ENCODE measurements at regions not wholly inside any gene's neighbourhood (a gene's known extent, or its start where the extent isn't known, plus 50 kb on each side); places are given as distances from the start of the nearest gene placed in this dataset.
"Not testable (repeated sequence)": the region's sequence is repeated elsewhere in the genome, so short reads cannot be mapped to it uniquely, and the experiment has no call there.

DNA sequence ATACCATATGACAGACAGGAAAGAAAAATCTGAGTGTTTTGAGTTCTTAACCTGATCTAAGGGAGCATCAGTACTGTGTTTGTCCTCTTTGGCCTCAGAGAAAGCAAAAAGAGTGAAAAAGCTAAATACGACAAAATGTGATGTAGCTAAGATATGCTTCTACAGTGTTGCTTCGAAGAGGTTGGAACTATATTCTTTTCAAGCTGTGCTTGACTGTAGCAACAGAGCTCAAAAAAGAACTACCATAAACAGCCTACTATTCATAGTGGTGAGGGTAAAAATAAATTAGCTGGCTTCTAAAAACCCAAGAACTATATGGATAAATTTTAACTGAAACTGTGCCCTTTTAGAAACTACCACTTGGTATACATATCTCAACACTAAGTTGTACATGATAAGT, 881.8 kb upstream of the PCDH10 start:
- DNase-seq = no peak

DNA sequence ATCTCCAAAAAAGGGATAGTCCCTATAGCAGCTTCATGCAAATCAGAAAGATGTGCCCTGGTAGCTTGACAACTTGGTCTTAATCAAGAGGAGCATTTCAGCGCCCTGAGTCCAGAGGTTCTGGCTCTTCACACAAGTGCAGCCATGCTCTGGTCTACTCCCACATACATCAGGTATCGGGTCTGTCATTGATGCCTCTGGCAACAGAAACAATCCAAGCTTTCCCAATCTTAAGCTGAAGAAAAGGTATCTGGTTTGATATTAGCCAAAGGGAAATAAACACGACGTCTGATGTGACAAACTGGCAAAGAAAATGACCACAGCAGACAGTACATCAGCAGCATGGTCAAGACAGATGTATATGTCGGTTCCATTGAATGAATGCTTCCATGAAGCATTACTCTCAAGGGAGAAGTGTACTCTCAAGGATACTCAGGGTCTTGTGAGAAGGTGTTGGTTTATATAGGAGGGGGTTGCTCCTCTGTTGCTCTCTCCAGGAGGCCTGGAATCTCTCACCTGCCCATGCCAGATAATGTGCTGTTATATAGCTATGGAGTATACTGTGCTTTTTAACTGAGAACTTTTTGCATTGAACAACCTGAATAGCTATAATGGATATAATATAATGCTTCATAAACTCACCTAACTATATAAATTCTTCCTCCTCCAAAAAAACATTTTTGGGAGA, 879.6 kb upstream of the PCDH10 start:
- no peak for DNase-seq

DNA sequence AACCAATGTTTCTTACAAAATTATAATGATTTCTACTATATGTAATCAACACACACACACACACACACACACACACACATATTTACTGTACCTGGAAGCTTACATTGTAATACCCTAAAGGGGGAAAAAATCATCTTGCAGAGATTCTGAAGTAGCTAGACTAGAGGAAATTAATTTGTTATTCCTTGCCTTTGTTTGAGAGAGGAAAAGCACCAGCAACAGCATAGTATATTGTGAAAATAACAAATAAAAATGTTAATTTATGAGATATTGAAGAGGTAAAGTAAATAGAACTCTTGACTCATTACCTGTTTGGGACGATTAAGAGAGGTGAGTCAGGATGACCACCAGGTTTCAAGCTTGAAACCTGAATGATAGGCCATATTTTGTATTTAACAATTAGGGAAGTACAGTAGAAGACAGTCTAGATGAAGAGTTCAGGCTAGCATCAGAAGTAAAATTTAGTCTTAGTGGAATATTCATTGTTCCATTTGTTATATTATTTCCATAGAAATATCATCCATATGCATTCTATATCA, 873.4 kb upstream of the PCDH10 start:
- no peak for DNase-seq

DNA sequence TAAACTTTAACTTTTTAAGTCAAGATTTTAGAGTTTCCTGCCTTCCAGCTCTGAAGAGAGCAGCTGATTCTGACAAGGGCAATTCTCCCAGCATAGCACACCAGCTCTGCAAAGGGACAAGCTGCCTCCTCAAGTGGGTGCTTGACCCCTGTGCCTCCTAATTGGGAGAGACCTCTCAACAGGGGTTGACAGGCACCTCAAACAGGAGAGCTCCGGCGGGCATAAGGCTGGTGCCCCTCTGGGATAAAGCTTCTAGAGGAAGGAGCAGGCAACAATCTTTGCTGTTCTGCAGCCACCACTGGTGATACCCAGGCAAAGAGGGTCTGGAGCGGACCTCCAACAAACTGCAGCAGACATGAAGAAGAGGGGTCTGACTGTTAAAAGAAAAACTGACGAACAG, 872.9 kb upstream of the PCDH10 start:
- no peak for DNase-seq

DNA sequence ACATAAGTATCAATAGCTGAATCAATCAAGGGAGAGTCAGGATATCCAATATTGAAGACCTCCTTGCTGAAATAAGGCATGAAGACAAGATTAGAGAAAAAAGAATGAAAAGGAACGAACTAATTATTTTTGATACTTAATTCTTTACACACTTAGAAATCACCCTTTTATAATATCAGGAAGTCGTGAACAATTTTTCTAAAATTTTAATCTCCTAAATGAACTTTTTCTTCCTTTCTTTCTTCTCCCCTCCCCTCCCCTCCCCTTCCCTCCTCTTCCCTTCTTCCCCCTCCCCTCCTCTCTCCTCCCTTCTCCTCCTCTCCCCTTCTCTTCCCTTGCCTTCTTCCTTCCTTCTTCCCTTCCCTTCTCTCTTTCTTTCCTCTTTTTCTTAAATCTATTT, 872.1 kb upstream of the PCDH10 start:
- DNase-seq = no peak

DNA sequence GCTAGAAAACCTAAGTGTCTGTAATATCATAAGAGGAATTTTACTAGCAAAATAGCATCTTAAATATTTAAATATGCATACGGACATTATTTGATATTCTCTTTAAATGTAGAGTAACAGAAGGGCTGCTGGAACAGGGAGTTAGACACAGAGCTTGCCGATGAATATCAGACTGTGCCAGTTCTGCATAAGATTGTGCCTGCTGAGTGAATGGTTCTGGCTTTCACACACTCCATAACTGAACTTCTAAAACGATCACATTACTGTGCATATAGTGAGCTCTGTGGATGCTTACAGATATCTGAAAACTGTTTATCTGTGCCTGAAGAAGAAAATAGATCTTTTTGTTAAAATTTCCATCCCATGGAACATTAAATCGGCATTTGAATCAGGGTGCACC, 867.4 kb upstream of the PCDH10 start:
- DNase-seq = no peak

DNA sequence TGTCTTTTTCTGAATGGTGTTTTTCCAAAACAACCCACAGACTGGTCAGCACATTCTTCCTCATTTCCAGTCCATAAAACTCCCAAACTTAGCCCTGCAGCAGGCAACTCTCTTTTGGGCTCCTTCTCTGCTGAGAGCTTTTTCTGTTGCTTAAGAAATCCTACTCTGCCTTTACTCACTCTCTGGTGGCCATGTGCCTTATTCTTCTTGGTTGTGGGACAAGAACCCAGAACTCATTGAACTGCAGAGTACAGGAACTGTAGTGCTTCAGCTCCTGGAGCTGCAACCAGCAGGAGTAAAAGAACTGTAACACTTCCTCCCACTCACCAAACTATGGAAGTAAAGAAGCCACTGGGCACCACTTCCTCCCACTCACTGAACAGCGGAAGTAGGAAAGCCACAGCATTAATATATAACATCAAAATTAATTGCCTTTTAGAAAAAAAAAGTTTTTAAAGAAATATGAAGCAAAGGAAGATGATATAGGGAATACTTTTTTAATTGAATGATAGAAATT, 864.1 kb upstream of the PCDH10 start:
- DNase-seq = no peak

DNA sequence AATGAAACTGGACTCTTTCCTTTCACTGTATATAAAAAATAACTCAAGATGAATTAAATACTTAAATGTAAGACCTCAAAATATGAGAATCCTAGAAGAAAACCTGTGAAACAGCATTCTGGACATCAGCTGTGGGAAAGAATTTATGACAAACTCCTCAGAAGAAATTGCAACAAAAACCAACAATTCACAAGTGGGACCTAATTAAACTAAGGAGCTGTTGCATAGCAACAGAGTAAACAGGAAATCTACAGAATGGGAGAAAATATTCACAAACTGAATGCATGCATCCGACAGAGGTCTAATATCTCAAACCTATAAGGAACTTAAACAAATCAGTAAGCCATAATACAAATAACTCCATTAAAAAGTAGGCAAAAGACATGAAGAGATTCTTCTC, 851.7 kb upstream of the PCDH10 start:
- peak; percentile 0 for DNase-seq

DNA sequence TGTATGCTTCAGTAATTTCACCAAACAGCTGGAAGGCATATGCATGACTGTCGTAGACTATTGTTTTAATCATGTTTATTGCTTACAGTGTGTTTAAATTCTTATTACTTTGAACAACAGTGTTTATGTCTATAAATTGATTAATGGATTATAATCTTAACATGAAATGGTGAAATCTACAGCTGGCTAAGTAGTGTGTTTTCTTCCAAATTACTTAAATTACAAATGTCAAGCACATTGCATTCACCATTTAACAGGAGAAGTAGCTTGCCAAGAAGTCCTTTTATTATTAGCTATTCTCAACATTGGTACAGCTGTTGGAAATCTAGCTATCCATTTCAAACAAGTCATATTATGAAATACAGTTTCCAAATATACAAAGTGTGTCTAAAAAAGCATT, 849.3 kb upstream of the PCDH10 start:
- DNase-seq = no peak

DNA sequence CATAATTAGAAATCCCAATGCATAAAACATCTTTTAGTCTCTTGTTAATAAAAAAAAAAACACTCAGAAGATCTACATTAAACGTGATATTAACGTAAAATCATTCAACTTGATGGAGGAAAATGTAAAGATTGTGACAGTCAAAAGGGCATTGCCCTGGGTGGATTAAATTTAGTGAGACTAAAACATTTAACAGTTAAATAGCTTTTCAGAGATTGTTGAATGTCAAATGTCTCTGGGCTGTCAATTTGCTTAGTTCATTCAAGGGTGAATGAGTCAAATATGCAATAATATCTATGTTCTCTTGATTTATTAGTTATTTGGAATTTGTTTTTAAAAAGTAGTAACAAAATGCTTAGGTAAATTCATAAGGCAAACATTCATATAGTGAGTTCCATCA, 836.6 kb upstream of the PCDH10 start:
- no peak for DNase-seq

DNA sequence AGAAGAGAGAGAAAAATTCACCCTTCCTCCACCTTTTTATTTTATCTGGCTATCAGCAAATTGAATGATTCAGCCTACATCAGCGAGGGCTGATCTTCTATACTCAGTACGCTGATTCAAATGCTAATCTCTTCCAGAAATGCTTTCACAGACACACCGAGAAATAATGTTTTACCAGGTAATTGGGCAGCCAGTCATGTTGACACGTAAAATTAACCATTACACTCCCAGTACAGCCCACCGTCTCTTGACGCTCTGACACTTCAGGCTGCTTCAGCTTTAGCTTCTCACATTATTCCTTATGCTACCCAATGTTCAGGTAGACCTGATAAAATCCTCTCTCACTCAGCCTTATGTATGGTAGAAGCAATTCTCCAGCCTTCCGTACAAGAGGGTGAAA, 835.2 kb upstream of the PCDH10 start:
- DNase-seq = no peak

DNA sequence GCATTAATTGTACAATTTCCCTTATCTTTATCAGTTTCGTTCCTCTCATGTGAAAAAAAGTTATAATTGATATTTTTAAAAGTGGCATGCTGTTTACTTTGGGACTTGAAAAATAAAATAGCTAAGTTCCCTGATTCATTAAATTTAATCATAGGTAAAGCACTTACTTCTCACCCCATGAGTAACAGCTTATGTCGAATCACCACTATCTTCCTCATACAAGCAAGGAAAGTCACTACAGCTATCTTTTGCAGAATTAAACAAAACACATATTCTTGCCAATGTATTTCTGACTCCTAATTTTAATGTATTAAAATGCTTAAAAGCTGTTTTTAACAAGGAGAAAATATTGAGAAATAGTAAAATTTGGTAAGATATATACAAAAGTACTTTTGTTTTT, 832.4 kb upstream of the PCDH10 start:
- DNase-seq = no peak

DNA sequence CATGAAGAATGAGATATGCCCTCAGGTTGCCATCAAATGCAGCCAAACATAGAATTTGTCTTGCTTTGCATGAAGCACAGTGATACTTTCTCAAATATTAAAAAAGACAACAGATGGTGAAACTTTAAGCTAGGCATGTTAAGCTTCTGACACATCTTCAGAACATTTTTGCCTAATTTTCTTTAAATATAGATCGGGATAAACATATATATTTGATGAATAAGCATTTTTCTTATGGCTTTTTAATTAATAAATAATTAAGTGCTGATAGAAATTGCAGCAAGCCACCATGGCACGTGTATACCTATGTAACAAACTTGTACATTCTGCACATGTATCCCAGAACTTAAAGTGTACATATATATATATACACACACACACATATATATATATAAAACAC, 831.2 kb upstream of the PCDH10 start:
- DNase-seq = no peak

DNA sequence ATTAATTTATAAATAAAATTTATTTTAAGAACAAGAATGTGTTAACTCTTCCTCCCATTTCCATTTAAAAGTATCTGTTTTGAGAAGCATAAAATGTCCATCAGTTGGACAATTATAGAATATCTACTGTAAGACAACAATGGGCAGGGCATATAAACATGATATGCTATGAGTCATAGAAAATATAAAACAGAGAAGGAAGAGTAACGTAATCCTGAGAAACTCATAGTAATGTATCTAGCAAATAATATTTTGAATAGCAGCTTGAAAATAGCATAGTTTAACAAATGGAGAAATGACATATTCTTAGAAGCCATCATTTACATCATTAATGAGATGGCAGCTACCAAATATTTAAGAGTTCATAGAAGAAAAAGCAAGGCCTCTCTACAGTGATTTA, 820.3 kb upstream of the PCDH10 start:
- DNase-seq = no peak

DNA sequence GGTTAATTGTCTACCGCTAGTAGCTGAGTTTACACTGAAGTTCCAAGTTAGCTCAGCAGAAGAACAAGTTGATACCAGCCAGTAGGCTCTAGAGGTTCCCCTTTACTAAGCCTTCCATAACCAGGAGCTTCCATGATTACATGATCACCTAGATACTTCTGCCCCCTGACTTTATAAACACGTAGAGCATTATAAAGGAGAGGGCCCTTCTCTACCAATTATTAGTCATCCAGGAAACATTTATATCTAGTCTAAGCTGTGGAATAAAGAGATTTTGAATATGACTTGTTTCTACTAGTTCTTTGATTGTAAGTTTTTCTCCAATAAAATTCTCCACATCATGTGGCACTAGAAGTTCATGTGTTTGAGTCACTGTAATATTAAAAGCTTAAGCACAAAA, 818.1 kb upstream of the PCDH10 start:
- no peak for DNase-seq

DNA sequence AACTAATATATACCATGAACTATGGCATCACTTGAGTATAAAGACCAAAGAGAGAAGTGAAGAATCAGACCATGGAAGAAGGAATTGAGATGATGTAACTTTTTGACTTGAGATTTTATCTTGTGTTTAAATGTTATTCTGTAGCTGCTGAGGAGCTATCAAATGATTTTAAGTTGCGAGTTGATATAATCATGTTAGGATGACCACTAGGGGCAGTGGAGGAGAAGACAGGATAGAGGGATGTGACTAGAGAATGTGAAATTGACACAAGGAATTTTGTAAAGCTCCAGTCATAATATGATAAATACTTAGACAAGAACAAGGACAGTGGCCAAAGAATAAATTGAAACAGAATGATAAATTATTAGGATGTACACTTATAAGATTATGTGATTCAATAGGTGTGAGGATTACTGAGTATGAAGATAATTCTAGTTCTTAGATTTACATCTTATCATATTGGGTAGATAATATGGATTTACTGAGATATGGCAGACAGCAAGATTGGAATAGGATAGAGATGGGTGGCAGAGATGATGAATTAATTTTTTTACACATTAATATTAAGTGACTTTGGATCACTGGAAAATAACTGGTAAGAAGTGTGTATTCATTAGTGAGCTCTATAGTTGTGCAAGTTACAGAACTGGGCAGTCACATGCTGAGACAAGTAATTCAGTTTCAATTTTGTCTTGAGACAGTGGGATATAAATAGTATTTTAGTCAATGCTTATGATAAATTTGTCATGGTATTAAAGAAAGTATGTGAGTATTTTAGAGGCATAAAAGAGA, 816.0 kb upstream of the PCDH10 start:
- DNase-seq = no peak

DNA sequence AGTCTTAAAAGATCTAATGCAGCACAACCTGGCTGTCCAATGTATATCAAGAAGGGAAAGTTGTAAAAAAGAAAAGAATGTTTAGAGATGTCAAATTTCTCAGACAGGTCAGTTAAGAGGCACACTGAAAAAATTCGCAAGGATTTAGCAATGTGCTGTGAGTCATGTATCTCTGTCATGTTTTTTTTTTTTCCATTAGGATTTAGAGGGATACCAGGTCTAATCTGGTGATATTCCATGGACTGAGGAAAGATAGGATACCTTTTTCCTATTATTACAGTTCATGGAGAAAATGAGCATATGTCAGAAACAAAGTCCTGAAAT, 815.4 kb upstream of the PCDH10 start:
- DNase-seq = no peak

DNA sequence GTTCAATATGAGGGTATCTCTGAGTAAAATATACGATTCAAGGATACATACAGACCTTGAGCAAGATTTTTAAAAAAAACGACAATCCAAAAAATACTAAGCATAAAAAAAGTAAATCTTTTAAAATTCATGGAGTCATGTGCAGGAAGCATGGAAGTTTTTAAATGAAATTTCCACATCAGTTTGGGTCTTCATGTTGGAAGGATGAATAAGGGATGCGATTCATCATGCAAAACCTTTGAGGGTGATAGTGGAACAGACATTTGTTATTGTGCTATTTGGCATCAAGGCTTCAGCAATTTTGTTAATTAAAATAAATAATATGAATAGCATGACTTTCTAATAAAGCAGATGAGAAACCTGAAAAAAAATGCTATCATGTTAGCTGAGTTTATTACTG, 815.0 kb upstream of the PCDH10 start:
- no peak for DNase-seq

DNA sequence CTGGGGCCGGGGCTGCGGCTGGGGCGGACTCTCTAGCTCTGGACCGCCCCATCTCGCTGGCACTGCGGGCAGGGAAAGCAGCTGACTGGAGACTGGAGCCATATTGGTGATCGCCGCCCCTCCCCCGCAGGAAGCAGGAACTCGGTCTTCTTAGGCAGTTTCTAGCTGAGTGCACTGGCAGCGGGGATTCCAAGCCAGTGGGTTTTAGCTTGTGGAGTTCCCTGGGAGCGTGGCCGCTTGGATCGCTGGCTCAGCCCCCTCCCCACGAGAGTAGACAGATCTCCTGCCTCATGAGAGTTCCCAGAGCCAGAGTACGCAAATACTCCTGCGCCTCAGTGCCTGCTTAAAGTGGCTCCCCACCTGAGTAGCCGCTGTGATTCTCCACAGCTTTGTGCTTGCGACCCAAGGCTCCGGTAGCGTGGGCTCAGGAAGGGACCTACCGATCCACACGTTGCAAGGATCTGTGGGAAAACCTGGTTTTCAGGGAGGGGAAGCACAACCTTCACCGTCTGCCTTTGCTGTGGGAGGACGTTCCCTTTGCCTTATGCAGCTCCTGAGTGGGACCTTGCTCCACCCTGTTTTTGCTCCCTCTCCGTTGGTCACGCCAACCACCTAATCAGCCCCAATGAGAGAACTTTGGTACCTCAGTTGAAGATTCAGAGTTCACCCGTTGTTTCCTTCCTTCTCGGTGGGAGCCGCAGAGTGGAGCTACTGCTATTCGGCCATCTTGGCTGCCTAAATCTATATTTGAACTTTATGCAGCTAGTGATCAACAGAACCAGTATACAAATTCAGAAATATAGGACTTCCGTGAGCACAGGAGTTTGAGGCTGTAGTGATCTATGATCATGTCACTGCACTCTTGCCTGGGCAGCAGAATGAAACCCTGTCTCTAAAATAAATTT, 803.9 kb upstream of the PCDH10 start:
- DNase-seq = no peak

DNA sequence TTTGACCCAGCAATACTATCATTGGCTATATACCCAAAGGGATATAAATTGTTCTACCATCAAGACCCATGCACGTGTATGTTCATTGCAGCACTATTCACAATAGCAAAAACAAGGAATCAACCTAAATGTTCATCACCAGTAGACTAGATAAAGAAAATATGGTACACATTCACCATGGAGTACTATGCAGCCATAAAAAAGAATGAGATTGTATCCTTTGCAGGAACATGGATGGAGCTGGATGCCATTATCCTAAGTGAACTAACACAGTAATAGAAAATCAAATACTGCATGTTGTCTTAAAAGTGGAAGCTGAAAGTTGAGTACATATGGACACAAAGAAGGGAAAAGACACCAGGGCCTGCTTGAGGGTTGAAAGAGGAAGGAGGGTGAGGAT, 803.1 kb upstream of the PCDH10 start:
- DNase-seq = no peak

DNA sequence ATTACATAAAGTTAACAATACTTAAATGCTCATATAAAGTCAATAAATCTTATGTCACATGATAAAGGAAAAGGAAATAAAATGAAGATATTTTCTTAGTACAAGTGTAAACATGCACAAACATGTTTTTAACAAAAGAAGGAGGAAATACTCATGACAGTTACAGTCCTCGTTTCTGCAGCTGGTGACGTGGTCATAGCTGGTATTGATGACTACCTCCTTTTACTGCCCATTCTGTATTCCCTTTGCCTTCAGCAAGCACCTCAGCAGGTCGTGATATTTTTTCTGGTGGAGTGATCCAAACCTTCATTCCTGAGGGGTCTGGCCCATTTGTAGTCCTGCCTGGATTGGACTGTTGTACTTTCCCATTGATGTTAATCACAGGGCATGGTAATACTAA, 797.5 kb upstream of the PCDH10 start:
- DNase-seq = not testable (repeated sequence)

DNA sequence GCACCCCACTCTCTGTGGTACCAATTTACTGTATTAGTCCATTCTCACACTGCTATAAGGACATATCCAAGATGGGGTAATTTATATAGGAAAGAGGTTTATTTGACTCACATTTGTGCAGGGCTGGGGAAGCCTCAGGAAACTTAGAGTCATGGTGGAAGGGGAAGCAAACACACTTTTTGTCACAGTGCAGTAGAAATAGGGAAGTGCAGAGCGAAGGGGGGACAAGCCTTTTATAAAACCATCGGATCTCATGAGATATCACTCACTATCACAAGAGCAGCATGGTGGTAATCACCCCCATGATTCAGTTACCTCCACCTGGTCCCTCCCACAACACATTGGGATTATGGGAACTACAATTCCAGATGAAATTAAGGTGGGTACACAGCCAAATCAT, 766.9 kb upstream of the PCDH10 start:
- DNase-seq = no peak

All from right kidney (tissue), 1 donor.